DMS153 treated with DMSO at 0.1 percent for 48 hours (cell line): ENCODE measurements at regions not wholly inside any gene's neighbourhood (a gene's known extent, or its start where the extent isn't known, plus 50 kb on each side); places are given as distances from the start of the nearest gene placed in this dataset.
"Not testable (repeated sequence)": the region's sequence is repeated elsewhere in the genome, so short reads cannot be mapped to it uniquely, and the experiment has no call there.

Source experiments
- DNase-seq: peaks from one replicate; lab custom pipeline; 2025; ENCODE audit not compliant: unreplicated experiment; lab: John Stamatoyannopoulos, UW

GRCh38 chr6:126891158-126891557 is 227.3 kb upstream of the RSPO3 start:
- DNase-seq = no peak

DNA sequence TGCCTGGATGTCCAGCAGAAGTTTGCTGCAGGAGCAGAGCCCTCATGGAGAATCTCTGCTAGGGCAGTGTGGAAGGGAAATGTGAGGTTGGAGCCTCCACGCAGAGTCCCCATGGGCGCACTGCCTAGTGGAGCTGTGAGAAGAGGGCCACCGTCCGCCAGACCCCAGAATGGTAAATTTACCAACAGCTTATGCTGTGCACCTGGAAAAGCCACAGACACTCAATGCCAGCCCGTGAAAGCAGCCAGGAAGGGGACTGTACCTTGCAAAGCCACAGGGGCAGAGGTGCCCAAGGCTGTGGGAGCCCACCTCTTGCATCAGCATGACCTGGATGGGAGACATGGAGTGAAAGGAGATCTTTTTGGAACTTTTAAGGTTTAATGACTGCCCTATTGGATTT is 225.6 kb upstream of the RSPO3 start:
- DNase-seq = not testable (repeated sequence)

- no peak for DNase-seq
These were observed 220.7 kb upstream of the RSPO3 start for GRCh38 chr6:126897758-126898157.

DNA sequence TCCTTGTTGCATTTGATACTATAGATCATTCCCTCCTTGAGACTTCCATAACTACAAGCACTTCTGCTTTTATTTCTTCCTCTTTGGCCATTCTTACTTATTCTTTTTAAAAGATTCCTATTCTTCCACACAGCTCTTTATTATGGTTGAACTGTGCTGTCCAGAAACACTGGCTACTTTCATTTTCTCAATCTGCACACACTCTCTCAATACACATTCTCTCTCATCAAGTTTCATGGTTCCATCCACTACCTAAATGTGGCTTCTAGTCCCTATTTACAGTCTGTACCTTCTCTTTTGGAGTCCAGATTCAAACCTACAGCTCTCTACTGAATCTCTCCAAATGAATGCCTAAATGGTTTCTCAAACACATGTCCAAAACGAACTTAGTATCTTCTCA is 214.3 kb upstream of the RSPO3 start:
- DNase-seq = no peak

DNA sequence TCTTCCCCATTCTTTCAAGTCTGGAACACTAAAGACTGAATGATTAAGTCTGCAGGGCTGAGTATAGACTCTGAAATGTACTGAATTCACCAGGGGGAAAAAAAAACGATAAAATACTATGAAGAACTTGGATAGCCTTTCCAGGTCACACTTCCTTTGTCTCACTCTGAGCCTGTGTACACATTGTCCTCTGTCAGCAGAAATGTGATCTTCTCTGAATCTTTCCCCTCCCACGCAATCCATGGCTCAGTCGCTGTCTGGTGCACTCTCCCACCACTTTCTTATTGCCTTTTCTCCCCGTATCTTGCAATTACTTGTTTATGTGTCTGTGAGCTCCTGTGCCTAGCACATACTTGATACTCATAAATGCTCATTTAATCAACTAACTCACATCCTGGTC is 212.6 kb upstream of the RSPO3 start:
- DNase-seq = no peak

- DNase-seq = no peak
These were observed 211.2 kb upstream of the RSPO3 start for GRCh38 chr6:126907312-126907711.

GRCh38 chr6:126907996-126908395 is 210.5 kb upstream of the RSPO3 start:
- DNase-seq = no peak

- no peak for DNase-seq
These were observed 209.0 kb upstream of the RSPO3 start for GRCh38 chr6:126909493-126909892.

DNA sequence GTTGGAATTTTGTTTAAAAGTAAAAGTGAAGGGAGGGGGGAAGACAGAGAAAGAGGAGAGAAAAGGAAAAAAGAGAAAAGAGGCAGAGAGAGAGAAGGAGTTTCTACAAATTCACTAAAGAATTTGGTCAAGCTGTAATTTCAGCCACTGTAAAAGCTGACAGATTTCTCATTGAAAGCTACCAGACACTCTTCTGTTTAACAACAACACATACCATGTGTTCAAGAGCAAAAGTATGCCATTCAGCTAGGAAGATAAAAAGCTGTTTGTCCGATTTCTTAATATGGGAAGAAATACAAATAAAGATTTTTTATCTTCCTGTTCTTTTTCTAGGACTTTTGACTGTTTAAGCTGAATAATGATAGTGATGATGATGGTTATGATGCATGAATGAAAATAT is 204.8 kb upstream of the RSPO3 start:
- no peak for DNase-seq

DNA sequence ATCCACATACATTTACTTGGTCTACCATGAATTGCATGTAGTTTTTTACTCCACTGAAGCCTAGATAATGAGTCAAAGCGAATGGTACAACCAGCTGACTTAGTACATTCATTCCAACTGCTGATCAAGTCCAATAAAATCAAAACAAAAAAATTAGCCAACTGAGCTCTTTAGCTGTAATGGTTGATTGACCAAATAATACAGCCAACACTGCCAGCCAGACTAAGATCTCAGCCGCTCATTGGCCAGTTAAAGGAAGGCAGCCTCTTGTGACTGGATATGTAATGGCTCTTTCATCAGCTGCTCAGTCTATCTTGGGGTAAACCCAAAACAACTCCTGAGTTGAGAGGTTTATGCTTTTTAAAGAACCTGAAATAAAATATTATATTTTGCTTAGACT is 204.3 kb upstream of the RSPO3 start:
- DNase-seq = no peak

GRCh38 chr6:126914801-126915200 is 203.7 kb upstream of the RSPO3 start:
- no peak for DNase-seq

GRCh38 chr6:126919947-126920346 is 198.5 kb upstream of the RSPO3 start:
- no peak for DNase-seq

GRCh38 chr6:126923807-126924206 is 194.7 kb upstream of the RSPO3 start:
- no peak for DNase-seq

- no peak for DNase-seq
These were observed 191.5 kb upstream of the RSPO3 start for GRCh38 chr6:126926926-126927325.

- no peak for DNase-seq
These were observed 190.6 kb upstream of the RSPO3 start for GRCh38 chr6:126927841-126928240.

GRCh38 chr6:126937426-126937825 is 181.0 kb upstream of the RSPO3 start:
- DNase-seq = no peak

GRCh38 chr6:126939784-126940183 is 178.7 kb upstream of the RSPO3 start:
- no peak for DNase-seq

- DNase-seq = no peak
These were observed 176.7 kb upstream of the RSPO3 start for GRCh38 chr6:126941751-126942150.

GRCh38 chr6:126944512-126944911 is 174.0 kb upstream of the RSPO3 start:
- DNase-seq = no peak

GRCh38 chr6:126945150-126945685 is 173.3 kb upstream of the RSPO3 start:
- DNase-seq = no peak

GRCh38 chr6:126945812-126946360 is 172.6 kb upstream of the RSPO3 start:
- DNase-seq = no peak

DNA sequence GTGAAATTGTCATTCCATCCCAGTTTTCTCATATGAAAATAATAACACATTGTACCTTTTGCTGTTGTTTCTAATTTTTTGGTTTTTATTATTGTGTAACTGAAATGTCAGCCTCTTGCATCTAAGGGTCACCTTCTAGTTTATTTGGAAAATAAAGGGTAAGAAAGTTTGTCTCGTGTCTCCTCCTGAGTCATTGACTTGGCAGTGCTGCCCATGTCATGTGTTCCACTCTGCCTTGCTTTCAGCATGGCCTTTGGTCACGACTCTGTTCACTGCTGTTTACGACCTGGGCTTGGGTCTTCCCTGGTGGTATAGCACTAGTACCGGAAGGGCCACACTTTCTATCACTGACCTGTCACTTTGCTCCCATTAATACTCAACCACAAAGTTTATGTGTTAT is 171.4 kb upstream of the RSPO3 start:
- no peak for DNase-seq

DNA sequence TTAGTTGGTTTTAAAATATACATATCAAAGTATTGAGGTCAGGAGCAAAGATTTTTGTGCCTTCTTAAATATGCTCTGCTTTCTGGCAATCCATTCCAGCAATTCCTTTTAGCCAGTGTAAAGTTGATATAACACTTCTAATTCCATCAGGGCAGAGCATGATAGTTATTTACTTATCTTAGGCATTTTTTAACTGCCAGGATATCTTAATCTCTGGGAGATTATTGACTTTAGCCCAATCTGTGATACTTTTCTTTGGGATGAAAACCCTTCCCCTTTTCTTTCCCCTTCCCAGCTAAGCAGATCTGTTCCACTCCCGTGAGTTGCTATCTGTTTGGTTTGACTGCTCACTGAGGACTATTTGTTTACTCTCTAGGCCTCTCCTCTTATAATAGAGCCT is 168.7 kb upstream of the RSPO3 start:
- DNase-seq = no peak
